ENCODE measurements at regions not wholly inside any gene's neighbourhood (a gene's known extent, or its start where the extent isn't known, plus 50 kb on each side); places are given as distances from the start of the nearest gene placed in this dataset.

DNA sequence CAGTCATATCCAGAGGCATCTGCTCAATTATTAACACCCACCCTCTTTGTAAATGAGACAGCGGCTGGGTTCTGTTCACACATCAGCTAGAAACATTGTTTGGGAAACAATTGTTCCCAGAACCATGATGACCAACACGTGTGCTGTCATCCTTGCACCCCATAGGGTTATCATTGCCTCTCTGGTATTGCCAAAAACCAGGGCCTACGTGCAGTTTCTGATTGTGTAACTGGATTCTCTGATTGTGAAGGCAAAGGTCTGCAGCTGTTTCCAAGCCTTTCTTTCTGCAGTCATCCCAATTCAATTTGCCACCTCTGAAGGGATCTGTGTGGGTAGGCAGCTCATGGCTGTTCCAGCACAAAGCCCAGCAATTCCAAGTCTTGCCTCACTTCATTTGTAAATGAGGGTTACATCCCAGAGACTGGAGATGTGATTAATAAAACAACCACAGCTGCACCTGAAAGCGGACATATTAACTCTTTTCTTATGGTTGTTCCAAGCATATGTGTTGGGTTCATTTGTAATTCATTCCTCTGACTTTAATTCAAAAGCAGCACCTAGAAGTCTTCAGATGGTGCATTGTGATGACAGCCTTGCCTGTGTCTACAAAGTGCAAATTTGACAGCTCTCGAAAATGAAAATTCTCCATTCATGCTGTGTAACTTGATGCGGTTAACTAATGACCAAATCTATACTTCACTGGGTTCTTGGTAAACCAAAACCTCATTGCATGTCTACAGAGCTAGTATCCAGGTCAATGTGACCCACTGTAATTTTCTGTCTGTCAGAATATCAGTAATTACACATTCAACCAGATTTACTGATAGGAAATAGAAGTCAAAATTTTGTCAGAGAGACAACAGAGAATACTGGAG is 66.6 kb downstream of the YIPF5 start:
- TF ChIP-seq CTCF (IDR thresholded peaks at IDR 0.05; ENCODE audit: insufficient read depth, low read depth, low read length): no peak
- TF ChIP-seq EZH2 (IDR thresholded peaks at IDR 0.05; ENCODE audit: insufficient read depth, low read length): no peak
